A673 (cell line): ENCODE measurements at regions not wholly inside any gene's neighbourhood (a gene's known extent, or its start where the extent isn't known, plus 50 kb on each side); places are given as distances from the start of the nearest gene placed in this dataset.

Experiments used
- BruUV-seq: library from RNA; stranded (reverse); fragments of 400-500 nt; replicated peaks from 2 replicates; lab custom pipeline; 2021; lab: Mats Ljungman, UMichigan
- CTCF ChIA-PET: fragments of 300-600 bp; sonication (Branson Sonifier 250); formaldehyde crosslinking; loops from one replicate; lab custom pipeline; 2022; ENCODE audit warnings: antibody characterized with exemption; lab: Charles Lee
- POLR2A ChIA-PET: fragments of 300-600 bp; sonication (Branson Sonifier 250); formaldehyde crosslinking; loops from one replicate; lab custom pipeline; 2022; ENCODE audit warnings: antibody characterized with exemption; ENCODE audit not compliant: low non-redundant PET; lab: Charles Lee
- DNase-seq: peaks from one replicate; pipeline ENCODE4 v3.0.0-alpha.2; 2015; ENCODE audit warnings: low spot score
- H3K27ac ChIP-seq: fragments of 200-600 bp; sonication (generic); 2 replicates; pipeline ENCODE4 v1.5.1; 2016; ENCODE audit warnings: mixed run types, low read depth, mild to moderate bottlenecking, mixed read lengths, antibody characterized with exemption, low read length; ENCODE audit not compliant: poor library complexity, severe bottlenecking
- H3K27me3 ChIP-seq: fragments of 200-600 bp; sonication (generic); replicated peaks from 2 replicates; pipeline ENCODE4 v1.6.1; 2017; ENCODE audit warnings: mixed run types, low read depth, mild to moderate bottlenecking, mixed read lengths, antibody characterized with exemption, low read length; ENCODE audit not compliant: insufficient read depth, poor library complexity
- H3K36me3 ChIP-seq: fragments of 200-600 bp; sonication (generic); 2 replicates; pipeline ENCODE4 v1.6.1; 2016; ENCODE audit warnings: mixed run types, mild to moderate bottlenecking, mixed read lengths, antibody characterized with exemption, low read length; ENCODE audit not compliant: insufficient read depth, poor library complexity, severe bottlenecking
- H3K4me1 ChIP-seq: fragments of 200-600 bp; sonication (generic); 2 replicates; pipeline ENCODE4 v1.6.1; 2017; ENCODE audit warnings: mixed run types, mild to moderate bottlenecking, mixed read lengths, antibody characterized with exemption, low read length; ENCODE audit not compliant: insufficient read depth, poor library complexity, severe bottlenecking
- H3K4me3 ChIP-seq: fragments of 200-600 bp; sonication (generic); 2 replicates; pipeline ENCODE4 v1.5.1; 2016; ENCODE audit warnings: low read depth, mixed run types, mild to moderate bottlenecking, mixed read lengths, low read length; ENCODE audit not compliant: poor library complexity, severe bottlenecking
- H3K9me3 ChIP-seq: fragments of 200-600 bp; sonication (generic); 2 replicates; pipeline ENCODE4 v1.6.1; 2016; ENCODE audit warnings: mixed run types, low read depth, mild to moderate bottlenecking, mixed read lengths, antibody characterized with exemption, low read length; ENCODE audit not compliant: poor library complexity, severe bottlenecking
- CTCF ChIP-seq: fragments of 300-800, 200-600 bp; sonication (generic); conservative IDR thresholded peaks from 2 replicates; pipeline ENCODE4 v1.5.1; 2017; ENCODE audit warnings: low read depth, mild to moderate bottlenecking, antibody characterized with exemption, low read length, moderate library complexity, mixed read lengths
- EZH2 ChIP-seq: fragments of 200-600 bp; sonication (generic); IDR thresholded peaks from 2 replicates; pipeline ENCODE4 v1.6.1; 2017; ENCODE audit warnings: borderline replicate concordance, low read depth, mild to moderate bottlenecking, mixed read lengths, antibody characterized with exemption, low read length; ENCODE audit not compliant: poor library complexity, severe bottlenecking
- intact Hi-C: fragments of 100-400 bp; cut with micrococcal nuclease; formaldehyde crosslinking; loops from one replicate; pipeline ENCODE4 v1.10.0; 2022; ENCODE audit not compliant: unreplicated experiment

- intact Hi-C loops = no loop called here
- no peak overlapping the region for H3K4me3 ChIP-seq
- CTCF ChIA-PET = no interaction called here
- H3K4me1 ChIP-seq = no peaks in the 10 kb centered on the region
- TF ChIP-seq EZH2 (no peak), CTCF (no peak)
- H3K27ac ChIP-seq = no peak overlapping the region
- no peaks in the 10 kb centered on the region for H3K36me3 ChIP-seq
- no peaks in the 10 kb centered on the region for H3K9me3 ChIP-seq
- BruUV-seq = no TSS peak
- POLR2A ChIA-PET = no interaction called here
- H3K27me3 ChIP-seq = no peaks in the 10 kb centered on the region
- DNase-seq = no peak
Measured at GRCh38 chr21:14321042-14321441, 61.9 kb downstream of the HSPA13 start.

- ChIA-PET POLR2A (no interaction called here), CTCF (no interaction called here)
- Histone ChIP-seq H3K4me1 (no peaks in the 10 kb centered on the region), H3K9me3 (no peaks in the 10 kb centered on the region), H3K27ac (no peak overlapping the region), H3K4me3 (no peak overlapping the region), H3K36me3 (no peaks in the 10 kb centered on the region), H3K27me3 (no peaks in the 10 kb centered on the region)
- DNase-seq = no peak
- TF ChIP-seq EZH2 (no peak), CTCF (no peak)
- BruUV-seq = no TSS peak
- intact Hi-C loops = no loop called here
Measured at GRCh38 chr21:14319805-14320204, 63.1 kb downstream of the HSPA13 start.

GRCh38 chr21:14318578-14318977 is 64.4 kb downstream of the HSPA13 start:
- ChIA-PET CTCF (no interaction called here), POLR2A (interaction anchor here (0.5 kb wide), 1 partner anchor 9 kb away, joined by 3 read pairs; no protein-coding TSS in a partner anchor)
- H3K36me3 ChIP-seq = no peaks in the 10 kb centered on the region
- no peaks in the 10 kb centered on the region for H3K9me3 ChIP-seq
- no peak overlapping the region for H3K4me3 ChIP-seq
- intact Hi-C loops = no loop called here
- DNase-seq = no peak
- peaks cover 2% of the 10 kb centered on the region for H3K4me1 ChIP-seq
- H3K27me3 ChIP-seq = no peaks in the 10 kb centered on the region
- TF ChIP-seq CTCF (no peak), EZH2 (no peak)
- no TSS peak for BruUV-seq
- H3K27ac ChIP-seq = no peak overlapping the region
